Ureter (tissue), 1 donor: ENCODE measurements at regions not wholly inside any gene's neighbourhood (a gene's known extent, or its start where the extent isn't known, plus 50 kb on each side); places are given as distances from the start of the nearest gene placed in this dataset.
"Not testable (repeated sequence)": the region's sequence is repeated elsewhere in the genome, so short reads cannot be mapped to it uniquely, and the experiment has no call there.

Experiments
- DNase-seq: peaks from one replicate; pipeline ENCODE4 v3.0.0-alpha.2; 2020; ENCODE audit warnings: low spot score
- donor health status: DM: yes; HTN: yes; CAD: no.

- no peak for DNase-seq
These were observed 1381.5 kb downstream of the SLITRK5 start for GRCh38 chr13:89052699-89053098.

- no peak for DNase-seq
These were observed 1382.2 kb downstream of the SLITRK5 start for GRCh38 chr13:89053418-89053817.

DNA sequence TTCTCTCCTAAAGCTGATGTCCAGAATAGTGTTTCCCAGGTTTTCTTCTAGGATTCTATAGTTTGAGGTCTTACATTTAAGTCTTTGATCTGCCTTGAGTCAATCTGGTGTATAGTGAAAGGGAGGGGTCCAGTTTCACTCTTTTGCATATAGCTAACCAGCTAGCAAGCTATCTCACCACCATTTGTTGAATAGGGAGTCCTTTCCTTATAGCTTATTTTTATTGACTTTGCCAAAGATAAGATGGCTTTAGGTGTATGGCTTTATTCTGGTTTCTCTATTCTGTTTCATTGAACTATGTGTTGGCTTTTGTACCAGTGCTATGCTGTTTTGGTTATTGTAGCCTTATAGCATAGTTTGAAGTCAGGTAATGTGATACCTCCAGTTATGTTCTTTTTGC lies 1386.1 kb downstream of the SLITRK5 start:
- DNase-seq = no peak

DNA sequence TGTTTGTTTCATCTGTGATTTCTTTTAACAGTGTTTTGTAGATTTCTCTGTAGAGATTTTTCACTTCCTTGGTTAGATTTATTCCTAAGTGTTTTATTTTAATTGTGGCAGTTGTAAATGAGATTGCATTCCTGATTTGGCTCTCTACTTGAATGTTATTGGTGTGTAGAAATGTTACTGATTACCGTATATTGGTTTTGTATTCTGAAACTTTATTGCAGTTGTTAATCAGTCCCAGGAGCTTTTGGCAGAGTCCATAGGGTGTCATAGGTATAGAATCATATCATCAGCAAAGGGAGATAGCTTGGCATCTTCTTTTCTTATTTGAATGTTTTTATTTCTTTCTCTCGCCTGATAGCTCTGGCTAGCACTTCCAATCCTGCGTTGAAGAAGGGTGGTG lies 1386.7 kb downstream of the SLITRK5 start:
- DNase-seq = no peak

DNA sequence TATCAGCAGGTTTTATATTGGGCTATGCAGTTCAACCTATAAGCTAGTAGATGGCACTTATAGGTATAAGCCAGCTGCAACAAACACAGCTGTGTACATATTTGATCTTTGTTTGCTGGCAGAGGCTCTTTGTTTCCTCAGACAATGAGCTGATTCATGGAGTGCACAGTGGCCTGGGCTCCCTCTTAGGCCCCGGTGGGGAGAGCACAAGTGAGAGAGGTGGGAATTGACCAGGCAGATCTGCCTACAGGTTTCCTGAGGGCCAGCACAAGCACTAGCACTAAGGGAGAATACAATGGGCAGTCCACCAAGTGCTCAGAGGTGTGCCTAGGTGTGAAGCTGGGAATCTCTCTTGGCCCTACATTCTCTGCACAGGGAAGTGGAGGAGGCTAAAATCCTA lies 1390.7 kb downstream of the SLITRK5 start:
- no peak for DNase-seq

GRCh38 chr13:89066868-89067466 lies 1395.8 kb downstream of the SLITRK5 start:
- no peak for DNase-seq

DNA sequence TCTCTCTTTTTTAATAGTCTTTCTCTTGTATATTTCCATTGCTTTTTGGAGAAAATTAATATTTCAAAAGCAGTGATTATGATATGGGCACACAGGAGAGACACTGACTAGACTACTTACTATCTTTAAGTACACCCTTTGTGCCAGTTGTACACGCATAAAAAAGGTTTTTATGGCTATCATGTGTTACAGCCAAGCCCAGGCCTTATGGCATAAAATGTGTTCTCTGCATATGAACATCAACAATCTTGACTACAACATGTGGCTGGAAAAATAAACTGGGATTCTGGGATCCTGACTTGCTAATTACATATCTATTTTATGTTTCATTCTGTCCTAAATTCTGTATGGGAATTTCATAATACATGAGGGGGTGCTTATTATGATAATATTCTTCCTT lies 1401.8 kb downstream of the SLITRK5 start:
- DNase-seq = no peak

GRCh38 chr13:89076622-89077021 lies 1405.5 kb downstream of the SLITRK5 start:
- DNase-seq = no peak

- no peak for DNase-seq
These were observed 1411.5 kb downstream of the SLITRK5 start for GRCh38 chr13:89082623-89083022.

DNA sequence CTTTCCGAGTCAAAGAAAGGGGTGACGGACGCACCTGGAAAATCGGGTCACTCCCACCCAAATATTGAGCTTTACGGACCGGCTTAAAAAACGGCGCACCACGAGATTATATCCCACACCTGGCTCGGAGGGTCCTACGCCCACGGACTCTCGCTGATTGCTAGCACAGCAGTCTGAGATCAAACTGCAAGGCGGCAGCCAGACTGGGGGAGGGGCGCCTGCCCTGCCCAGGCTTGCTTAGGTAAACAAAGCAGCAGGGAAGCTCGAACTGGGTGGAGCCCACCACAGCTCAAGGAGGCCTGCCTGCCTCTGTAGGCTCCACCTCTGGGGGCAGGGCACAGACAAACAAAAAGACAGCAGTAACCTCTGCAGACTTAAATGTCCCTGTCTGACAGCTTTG lies 1416.9 kb downstream of the SLITRK5 start:
- not testable (repeated sequence) for DNase-seq

GRCh38 chr13:89097994-89098393 lies 1426.8 kb downstream of the SLITRK5 start:
- no peak for DNase-seq

GRCh38 chr13:89113744-89114143 lies 1442.6 kb downstream of the SLITRK5 start:
- DNase-seq = no peak

- DNase-seq = no peak
These were observed 1444.1 kb downstream of the SLITRK5 start for GRCh38 chr13:89115307-89115706.

DNA sequence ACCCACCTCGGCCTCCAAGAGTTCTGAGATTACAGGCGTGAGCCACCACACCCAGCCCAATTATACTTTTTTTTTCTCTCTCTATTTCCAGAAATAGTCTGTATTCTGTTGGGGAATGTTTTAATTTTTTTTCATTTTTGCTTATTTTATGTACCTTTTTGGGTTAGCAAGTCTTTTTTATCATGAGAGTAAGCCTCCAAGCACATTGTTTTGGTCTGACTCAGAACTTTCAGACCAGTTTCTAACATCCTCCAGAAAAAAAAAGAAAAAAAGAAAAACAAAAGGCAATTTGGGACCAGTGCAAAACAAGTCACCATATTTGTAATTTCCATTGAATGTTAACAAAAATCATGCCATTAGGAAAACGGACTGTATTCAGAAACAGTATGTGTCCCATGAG lies 1465.5 kb downstream of the SLITRK5 start:
- no peak for DNase-seq

- DNase-seq = no peak
These were observed 1479.2 kb downstream of the SLITRK5 start for GRCh38 chr13:89150362-89150761.

GRCh38 chr13:89153941-89154340 lies 1482.8 kb downstream of the SLITRK5 start:
- no peak for DNase-seq

- DNase-seq = no peak
These were observed 1491.9 kb downstream of the SLITRK5 start for GRCh38 chr13:89163096-89163495.

DNA sequence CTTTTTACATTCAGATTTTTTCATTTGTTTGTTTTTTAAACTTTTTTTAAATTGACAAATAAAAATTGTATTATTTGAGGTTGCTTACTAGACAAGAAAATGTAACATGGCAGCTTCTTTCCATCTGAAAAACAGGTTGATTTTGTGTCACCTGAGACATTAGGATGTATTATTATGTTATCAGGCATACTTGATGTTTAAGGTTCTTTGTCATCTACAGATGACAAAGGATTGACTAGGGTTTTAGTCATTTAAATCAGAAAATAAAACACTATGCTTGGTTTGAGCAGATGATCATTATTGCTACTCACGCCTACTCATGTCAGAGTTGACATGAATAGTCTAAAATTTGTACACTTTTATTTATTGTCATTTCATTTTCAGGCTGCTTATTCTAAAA lies 1494.5 kb downstream of the SLITRK5 start:
- DNase-seq = no peak

DNA sequence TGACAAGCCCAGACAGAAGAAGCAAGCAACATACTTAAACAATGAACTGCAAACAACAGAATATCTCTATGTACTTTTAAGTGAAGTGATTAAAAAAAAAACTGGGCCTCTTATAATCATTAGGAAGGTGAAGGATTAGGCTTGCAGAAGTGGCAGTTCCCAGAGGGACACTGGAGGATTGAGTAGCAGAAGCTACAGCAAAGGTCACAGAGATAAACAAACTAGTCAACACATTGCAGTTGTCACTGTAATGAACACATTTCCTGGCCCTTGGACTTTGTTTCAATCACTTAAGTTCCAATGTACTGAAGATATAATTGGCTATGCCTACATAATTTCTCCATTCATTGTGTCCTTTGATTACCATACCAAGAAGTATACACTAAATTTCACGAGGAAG lies 1498.8 kb downstream of the SLITRK5 start:
- DNase-seq = no peak

- DNase-seq = no peak
These were observed 1509.9 kb downstream of the SLITRK5 start for GRCh38 chr13:89181041-89181440.

DNA sequence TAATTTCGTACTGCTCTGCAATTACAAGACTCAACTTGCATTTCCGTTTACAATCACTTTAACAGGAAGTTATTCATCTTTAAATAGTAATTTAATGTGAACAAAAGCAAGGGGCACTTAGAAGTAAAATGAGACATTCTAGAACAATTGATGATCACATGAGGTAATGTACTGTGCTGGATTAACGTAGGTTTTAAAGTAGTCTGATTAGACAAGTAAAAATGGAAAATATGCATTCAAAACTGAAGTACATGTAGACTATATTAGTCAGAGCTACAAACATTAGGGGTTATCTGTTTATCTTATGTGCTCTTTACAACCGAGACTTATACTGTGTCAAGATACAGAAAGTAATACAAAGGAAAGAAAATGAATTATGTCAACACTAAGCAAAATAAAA lies 1528.0 kb downstream of the SLITRK5 start:
- DNase-seq = no peak

GRCh38 chr13:89204435-89204834 lies 1533.3 kb downstream of the SLITRK5 start:
- no peak for DNase-seq

- DNase-seq = no peak
These were observed 1534.8 kb downstream of the SLITRK5 start for GRCh38 chr13:89205856-89206520.

DNA sequence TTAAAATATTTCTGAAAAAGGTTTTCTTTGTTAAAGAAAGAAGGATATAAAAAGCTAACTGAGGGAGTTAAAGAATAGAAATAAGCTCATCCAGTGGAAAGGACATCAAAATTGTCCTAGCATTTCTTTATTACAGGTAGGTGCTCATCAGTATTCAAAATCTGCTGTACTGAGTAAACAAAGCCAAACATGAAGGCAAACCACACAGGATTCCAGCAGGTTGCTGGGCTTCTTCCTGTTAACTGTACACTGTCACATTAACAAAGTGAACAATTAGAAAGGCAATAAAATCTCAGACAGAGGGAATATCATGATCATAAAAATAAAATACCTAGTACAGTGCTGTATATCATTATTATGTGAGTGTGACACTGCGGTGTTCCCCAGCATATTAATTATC lies 1541.0 kb downstream of the SLITRK5 start:
- no peak for DNase-seq
